Erythroblast (primary cell): ENCODE measurements at regions not wholly inside any gene's neighbourhood (a gene's known extent, or its start where the extent isn't known, plus 50 kb on each side); places are given as distances from the start of the nearest gene placed in this dataset.

Experiments
- GATA1 ChIP-seq: IDR thresholded peaks from 2 replicates; pipeline ENCODE4 v1.6.1; 2011; ENCODE audit warnings: low read depth, mild to moderate bottlenecking, control low read depth, low read length, moderate library complexity
- POLR2A ChIP-seq: IDR thresholded peaks from 2 replicates; pipeline ENCODE4 v1.6.1; 2011; ENCODE audit warnings: mild to moderate bottlenecking, low read length

GRCh38 chr4:166670341-166670740 lies 564.0 kb downstream of the SPOCK3 start:
- no peak for TF ChIP-seq POLR2A
- TF ChIP-seq GATA1 = no peak
